ENCODE measurements at regions not wholly inside any gene's neighbourhood (a gene's known extent, or its start where the extent isn't known, plus 50 kb on each side); places are given as distances from the start of the nearest gene placed in this dataset.

DNA sequence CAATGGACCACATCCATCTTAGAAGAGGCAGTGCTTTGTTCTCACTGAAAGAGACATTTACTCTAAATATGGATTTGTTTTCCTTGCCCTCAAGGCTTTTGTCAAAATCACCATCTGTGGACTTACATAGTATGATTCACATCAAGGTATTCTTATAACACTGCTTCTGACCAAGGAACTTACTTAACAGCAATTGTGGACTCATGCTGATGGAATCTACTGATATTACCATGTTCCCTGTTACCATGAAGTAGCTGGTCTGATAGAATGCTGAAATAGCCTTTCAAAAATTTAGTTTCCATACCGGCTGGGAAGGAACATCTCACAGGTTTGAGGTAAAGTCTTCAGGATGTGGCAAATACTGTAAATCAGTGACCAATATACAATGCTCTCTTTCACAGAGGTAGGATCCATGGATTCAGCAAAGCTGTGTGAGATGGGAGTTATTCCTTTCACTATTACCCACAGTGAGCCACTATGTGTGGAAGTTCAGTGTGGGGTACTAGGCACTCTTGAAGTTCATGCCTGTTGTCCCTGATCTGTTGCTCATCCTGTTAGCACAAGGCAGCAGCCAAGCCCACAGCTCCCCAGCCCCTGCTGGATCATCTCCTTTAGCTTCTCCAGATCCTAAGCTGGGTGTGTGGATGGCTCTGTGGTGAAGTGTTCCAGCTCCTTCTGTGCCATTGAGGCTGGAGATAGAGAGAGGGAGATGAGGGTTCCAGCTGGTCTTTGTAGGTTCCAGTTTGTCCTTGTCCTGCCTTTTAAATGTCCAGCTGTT, 126.4 kb downstream of the ATP23 start:
- no peak for TF ChIP-seq POLR2A (IDR thresholded peaks at IDR 0.05)
- TF ChIP-seq, protein P1, sequence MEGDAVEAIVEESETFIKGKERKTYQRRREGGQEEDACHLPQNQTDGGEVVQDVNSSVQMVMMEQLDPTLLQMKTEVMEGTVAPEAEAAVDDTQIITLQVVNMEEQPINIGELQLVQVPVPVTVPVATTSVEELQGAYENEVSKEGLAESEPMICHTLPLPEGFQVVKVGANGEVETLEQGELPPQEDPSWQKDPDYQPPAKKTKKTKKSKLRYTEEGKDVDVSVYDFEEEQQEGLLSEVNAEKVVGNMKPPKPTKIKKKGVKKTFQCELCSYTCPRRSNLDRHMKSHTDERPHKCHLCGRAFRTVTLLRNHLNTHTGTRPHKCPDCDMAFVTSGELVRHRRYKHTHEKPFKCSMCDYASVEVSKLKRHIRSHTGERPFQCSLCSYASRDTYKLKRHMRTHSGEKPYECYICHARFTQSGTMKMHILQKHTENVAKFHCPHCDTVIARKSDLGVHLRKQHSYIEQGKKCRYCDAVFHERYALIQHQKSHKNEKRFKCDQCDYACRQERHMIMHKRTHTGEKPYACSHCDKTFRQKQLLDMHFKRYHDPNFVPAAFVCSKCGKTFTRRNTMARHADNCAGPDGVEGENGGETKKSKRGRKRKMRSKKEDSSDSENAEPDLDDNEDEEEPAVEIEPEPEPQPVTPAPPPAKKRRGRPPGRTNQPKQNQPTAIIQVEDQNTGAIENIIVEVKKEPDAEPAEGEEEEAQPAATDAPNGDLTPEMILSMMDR (IDR thresholded peaks at IDR 0.05), result no peak
- TF ChIP-seq EP300 (IDR thresholded peaks at IDR 0.05), result no peak
- TF ChIP-seq POLR2AphosphoS5 (IDR thresholded peaks at IDR 0.05), result no peak

Measured in gastroesophageal sphincter (tissue), 3 donors.